Suprapubic skin (tissue), 4 donors: ENCODE measurements at regions not wholly inside any gene's neighbourhood (a gene's known extent, or its start where the extent isn't known, plus 50 kb on each side); places are given as distances from the start of the nearest gene placed in this dataset.

Experiments
- DNase-seq, 2 donors: peaks; one replicate each; pipeline ENCODE4 v3.0.0-alpha.2; 2019; ENCODE audit warnings: low spot score in 2 of 2
- H3K27ac ChIP-seq: fragments of 200-600 bp; sonication (generic); one replicate; pipeline ENCODE4 v1.5.1; 2019
- H3K27me3 ChIP-seq: fragments of 200-600 bp; sonication (generic); one replicate; pipeline ENCODE4 v1.5.1; 2019
- H3K36me3 ChIP-seq: fragments of 200-600 bp; sonication (generic); one replicate; pipeline ENCODE4 v1.5.1; 2019
- H3K4me1 ChIP-seq: fragments of 200-600 bp; sonication (generic); one replicate; pipeline ENCODE4 v1.5.1; 2019
- H3K4me3 ChIP-seq: fragments of 200-600 bp; sonication (generic); one replicate; pipeline ENCODE4 v1.5.1; 2019; ENCODE audit warnings: mild to moderate bottlenecking
- H3K9me3 ChIP-seq: fragments of 200-600 bp; sonication (generic); one replicate; pipeline ENCODE4 v1.5.1; 2019
- CTCF ChIP-seq, 2 donors: fragments of 200-600 bp in 1 of 2; fragments of 450-650 bp in 1 of 2; sonication (generic) in 1 of 2; IDR thresholded peaks; one replicate each; pipeline ENCODE4 v1.5.1; 2016 to 2019; ENCODE audit warnings: antibody characterized with exemption in 2 of 2, mild to moderate bottlenecking in 1 of 2, moderate library complexity in 1 of 2
- EP300 ChIP-seq: sonication (generic); formaldehyde crosslinking; IDR thresholded peaks from one replicate; pipeline ENCODE4 v1.6.1; 2017; ENCODE audit warnings: antibody characterized with exemption
- POLR2A ChIP-seq, 2 donors: fragments of 450-650 bp; IDR thresholded peaks; one replicate each; pipeline ENCODE4 v1.6.1; 2017; ENCODE audit warnings: antibody characterized with exemption in 2 of 2, mild to moderate bottlenecking in 2 of 2, moderate library complexity in 2 of 2
- POLR2AphosphoS5 ChIP-seq, 3 donors: sonication (generic); formaldehyde crosslinking; IDR thresholded peaks; one replicate each; pipeline ENCODE4 v1.6.1; 2017; ENCODE audit warnings: antibody characterized with exemption in 3 of 3
- WGBS: methylation state at CpG from one replicate; pipeline ENCODE4 v1.1.5; 2018; 5-methylcytosine and 5-hydroxymethylcytosine counted together

GRCh38 chr5:167785106-167785505 lies 506.3 kb upstream of the WWC1 start:
- H3K9me3 ChIP-seq, result no peaks in the 10 kb centered on the region
- no peak overlapping the region for H3K27ac ChIP-seq
- no peaks in the 10 kb centered on the region for H3K36me3 ChIP-seq
- no peak for DNase-seq
- H3K4me1 ChIP-seq, result no peaks in the 10 kb centered on the region
- no peak overlapping the region for H3K4me3 ChIP-seq
- no peaks in the 10 kb centered on the region for H3K27me3 ChIP-seq
- 75% methylated on average over 2 of the region's 2 CpGs for WGBS
- TF ChIP-seq POLR2AphosphoS5 (IDR thresholded peaks at IDR 0.05) (no peak), POLR2A (IDR thresholded peaks at IDR 0.05) (no peak), EP300 (no peak), CTCF (IDR thresholded peaks at IDR 0.05) (no peak)

GRCh38 chr5:167785901-167786300 lies 505.5 kb upstream of the WWC1 start:
- DNase-seq, result no peak

GRCh38 chr5:167786871-167787578 lies 504.4 kb upstream of the WWC1 start:
- no peak for TF ChIP-seq POLR2A (IDR thresholded peaks at IDR 0.05)
- no peak for TF ChIP-seq EP300
- TF ChIP-seq CTCF (IDR thresholded peaks at IDR 0.05), result no peak
- no peak for TF ChIP-seq POLR2AphosphoS5 (IDR thresholded peaks at IDR 0.05)
- H3K4me1 ChIP-seq, result no peaks in the 10 kb centered on the region
- no peaks in the 10 kb centered on the region for H3K36me3 ChIP-seq
- no peaks in the 10 kb centered on the region for H3K27me3 ChIP-seq
- DNase-seq, result no peak
- no peaks in the 10 kb centered on the region for H3K9me3 ChIP-seq
- H3K4me3 ChIP-seq, result no peak overlapping the region
- 74% methylated on average over 2 of the region's 2 CpGs for WGBS
- H3K27ac ChIP-seq, result no peak overlapping the region

More at GRCh38 chr5:167785901-167786300, 505.5 kb upstream of the WWC1 start:
- WGBS, result 81% methylated on average over 1 of the region's 1 CpG
- H3K36me3 ChIP-seq, result no peaks in the 10 kb centered on the region
- H3K27me3 ChIP-seq, result no peaks in the 10 kb centered on the region
- TF ChIP-seq EP300 (no peak), CTCF (IDR thresholded peaks at IDR 0.05) (no peak), POLR2A (IDR thresholded peaks at IDR 0.05) (no peak), POLR2AphosphoS5 (IDR thresholded peaks at IDR 0.05) (no peak)
- H3K9me3 ChIP-seq, result no peaks in the 10 kb centered on the region
- H3K27ac ChIP-seq, result no peak overlapping the region
- H3K4me1 ChIP-seq, result no peaks in the 10 kb centered on the region
- H3K4me3 ChIP-seq, result no peak overlapping the region

GRCh38 chr5:167790045-167790444 lies 501.4 kb upstream of the WWC1 start:
- no peak overlapping the region for H3K27ac ChIP-seq
- WGBS, result 87% methylated on average over 7 of the region's 7 CpGs
- TF ChIP-seq POLR2A (IDR thresholded peaks at IDR 0.05), result no peak
- no peak for TF ChIP-seq CTCF (IDR thresholded peaks at IDR 0.05)
- no peak for TF ChIP-seq EP300
- TF ChIP-seq POLR2AphosphoS5 (IDR thresholded peaks at IDR 0.05), result no peak
- no peak overlapping the region for H3K4me3 ChIP-seq
- no peaks in the 10 kb centered on the region for H3K9me3 ChIP-seq
- no peaks in the 10 kb centered on the region for H3K36me3 ChIP-seq
- H3K4me1 ChIP-seq, result no peaks in the 10 kb centered on the region
- H3K27me3 ChIP-seq, result no peaks in the 10 kb centered on the region
- no peak for DNase-seq

- Histone ChIP-seq H3K27ac (no peak overlapping the region), H3K9me3 (no peaks in the 10 kb centered on the region), H3K36me3 (no peaks in the 10 kb centered on the region), H3K4me1 (no peaks in the 10 kb centered on the region), H3K27me3 (no peaks in the 10 kb centered on the region), H3K4me3 (no peak overlapping the region)
- WGBS, result 87% methylated on average over 8 of the region's 8 CpGs
- no peak for TF ChIP-seq POLR2A (IDR thresholded peaks at IDR 0.05)
- TF ChIP-seq EP300, result no peak
- DNase-seq, result no peak
Observed at GRCh38 chr5:167790462-167791260, 500.8 kb upstream of the WWC1 start.
